SK-N-SH (cell line): ENCODE measurements at regions not wholly inside any gene's neighbourhood (a gene's known extent, or its start where the extent isn't known, plus 50 kb on each side); places are given as distances from the start of the nearest gene placed in this dataset.

ENCODE experiments used
- CTCF ChIA-PET: fragments of 300-600, 350-600 bp; formaldehyde crosslinking; extraction: SDS; loops from one replicate; lab custom pipeline; 2021; lab: Yijun Ruan, JAX
- POLR2A ChIA-PET: fragments of 350-600 bp; sonication (Branson Sonifier 250); formaldehyde crosslinking; extraction: SDS; loops from one replicate; lab custom pipeline; 2020; ENCODE audit warnings: antibody characterized with exemption, inconsistent platforms; lab: Yijun Ruan, JAX
- DNase-seq: peaks from one replicate; pipeline ENCODE4 v3.0.0; 2012
- H2AFZ ChIP-seq: fragments of 200-600 bp; sonication (generic); 2 replicates; pipeline ENCODE4 v1.8.1; 2016; ENCODE audit warnings: antibody characterized with exemption, mild to moderate bottlenecking, low read depth
- H3F3A ChIP-seq: fragments of 200-600 bp; sonication (generic); replicated peaks from 2 replicates; pipeline ENCODE3; 2016; ENCODE audit warnings: antibody characterized with exemption, mild to moderate bottlenecking; ENCODE audit not compliant: insufficient read depth
- H3K27ac ChIP-seq, 2 experiments: fragments of 200-500 bp in 1 of 2; fragments of 200-600 bp in 1 of 2; sonication (Bioruptor generic) in 1 of 2; sonication (generic), shearing (Covaris generic) in 1 of 2; 2 replicates each; pipeline versions ENCODE4 v1.5.1 to v1.6.1; 2014 to 2016; ENCODE audit warnings: low read depth in 2 of 2, inconsistent platforms in 1 of 2, low read length in 1 of 2, mild to moderate bottlenecking in 1 of 2, mixed read lengths in 1 of 2
- H3K27me3 ChIP-seq: fragments of 200-600 bp; sonication (generic), shearing (Covaris generic); 2 replicates; pipeline ENCODE4 v1.6.1; 2016; ENCODE audit warnings: mixed run types; ENCODE audit not compliant: insufficient read depth
- H3K36me3 ChIP-seq, 2 experiments: fragments of 200-500 bp in 1 of 2; fragments of 200-600 bp in 1 of 2; sonication (Bioruptor generic) in 1 of 2; sonication (generic) in 1 of 2; replicated peaks in 1 of 2; 2 replicates each; pipeline versions ENCODE3 to v1.5.1; 2014 to 2016; ENCODE audit warnings: low read length in 1 of 2, mild to moderate bottlenecking in 1 of 2; ENCODE audit not compliant: insufficient read depth in 2 of 2, control insufficient read depth in 1 of 2
- H3K4me1 ChIP-seq, 2 experiments: fragments of 200-500 bp in 1 of 2; fragments of 200-600 bp in 1 of 2; sonication (Bioruptor generic) in 1 of 2; sonication (generic), shearing (Covaris generic) in 1 of 2; 2 replicates each; pipeline versions ENCODE4 v1.5.1 to v1.6.1; 2014 to 2016; ENCODE audit warnings: low read depth in 1 of 2, low read length in 1 of 2, mixed run types in 1 of 2; ENCODE audit not compliant: insufficient read depth in 2 of 2, control insufficient read depth in 1 of 2
- H3K4me2 ChIP-seq: fragments of 200-600 bp; sonication (generic), shearing (Covaris generic); 2 replicates; pipeline ENCODE4 v1.6.1; 2017; ENCODE audit warnings: mixed run types
- H3K4me3 ChIP-seq, 2 experiments: fragments of 200-500 bp in 1 of 2; fragments of 200-600 bp in 1 of 2; sonication (Bioruptor generic) in 1 of 2; sonication (generic), shearing (Covaris generic) in 1 of 2; 2 replicates each; pipeline versions ENCODE4 v1.5.1 to v1.8.1; 2014 to 2016; ENCODE audit warnings: low read depth in 2 of 2, inconsistent platforms in 1 of 2, low read length in 1 of 2, mild to moderate bottlenecking in 1 of 2, mixed read lengths in 1 of 2, moderate library complexity in 1 of 2
- H3K79me2 ChIP-seq: fragments of 200-600 bp; sonication (generic); 2 replicates; pipeline ENCODE4 v1.8.1; 2017; ENCODE audit warnings: mild to moderate bottlenecking; ENCODE audit not compliant: insufficient read depth
- H3K9ac ChIP-seq: fragments of 200-600 bp; sonication (generic); 2 replicates; pipeline ENCODE4 v1.6.1; 2017; ENCODE audit warnings: mixed run types
- H3K9me2 ChIP-seq: fragments of 200-600 bp; sonication (generic); 2 replicates; pipeline ENCODE4 v1.6.1; 2017; ENCODE audit warnings: mixed run types
- H3K9me3 ChIP-seq: fragments of 200-600 bp; sonication (generic); 2 replicates; pipeline ENCODE4 v1.6.1; 2017; ENCODE audit warnings: mixed run types, mild to moderate bottlenecking, moderate library complexity
- H4K20me1 ChIP-seq: fragments of 200-600 bp; sonication (generic); 2 replicates; pipeline ENCODE4 v1.6.1; 2017; ENCODE audit warnings: mild to moderate bottlenecking, mixed run types; ENCODE audit not compliant: insufficient read depth
- ELF1 ChIP-seq: IDR thresholded peaks from 2 replicates; pipeline ENCODE4 v1.4.0; 2012
- EP300 ChIP-seq, 2 experiments: IDR thresholded peaks; 2 replicates each; pipeline versions ENCODE4 v1.4.0 to v1.6.1; 2012; ENCODE audit warnings: borderline replicate concordance in 1 of 2, low read depth in 1 of 2, low read length in 1 of 2
- EZH2phosphoT487 ChIP-seq: fragments of 200-600 bp; sonication (generic); IDR thresholded peaks from 2 replicates; pipeline ENCODE4 v1.6.1; 2017; ENCODE audit warnings: low read depth, mixed run types, mild to moderate bottlenecking, antibody characterized with exemption, moderate library complexity, borderline replicate concordance
- FOSL2 ChIP-seq: IDR thresholded peaks from 2 replicates; pipeline ENCODE4 v1.4.0; 2012; ENCODE audit warnings: low read depth, mild to moderate bottlenecking, moderate library complexity, borderline replicate concordance
- GABPA ChIP-seq: IDR thresholded peaks from 2 replicates; pipeline ENCODE4 v1.4.0; 2012; ENCODE audit warnings: low read depth, mild to moderate bottlenecking
- JUND ChIP-seq: IDR thresholded peaks from 2 replicates; pipeline ENCODE4 v1.4.0; 2012
- MXI1 ChIP-seq: IDR thresholded peaks from 2 replicates; pipeline ENCODE4 v1.6.1; 2012; ENCODE audit warnings: mild to moderate bottlenecking, low read depth, low read length, improper control_type of control experiment
- NFIC ChIP-seq: IDR thresholded peaks from 2 replicates; pipeline ENCODE4 v1.4.0; 2012; ENCODE audit warnings: borderline replicate concordance
- NRF1 ChIP-seq: IDR thresholded peaks from 2 replicates; pipeline ENCODE4 v1.6.1; 2012; ENCODE audit warnings: low read depth, mild to moderate bottlenecking, low read length
- POLR2AphosphoS5 ChIP-seq: IDR thresholded peaks from 2 replicates; pipeline ENCODE4 v1.6.1; 2012; ENCODE audit warnings: low read depth, low read length
- RXRA ChIP-seq: IDR thresholded peaks from 2 replicates; pipeline ENCODE4 v1.4.0; 2012; ENCODE audit warnings: low read depth, mild to moderate bottlenecking, borderline replicate concordance
- SIN3A ChIP-seq: IDR thresholded peaks from 2 replicates; pipeline ENCODE4 v1.6.1; 2012; ENCODE audit warnings: low read depth, mild to moderate bottlenecking, low read length, moderate library complexity, borderline replicate concordance
- SMC3 ChIP-seq: IDR thresholded peaks from 2 replicates; pipeline ENCODE4 v1.6.1; 2012; ENCODE audit warnings: low read depth, low read length, improper control_type of control experiment
- TAF1 ChIP-seq: IDR thresholded peaks from 2 replicates; pipeline ENCODE4 v1.6.1; 2012; ENCODE audit warnings: low read depth, mild to moderate bottlenecking, low read length, moderate library complexity, borderline replicate concordance
- TCF12 ChIP-seq: IDR thresholded peaks from 2 replicates; pipeline ENCODE4 v1.4.0; 2012
- YY1 ChIP-seq: IDR thresholded peaks from 2 replicates; pipeline ENCODE4 v1.4.0; 2012; ENCODE audit warnings: low read depth, mild to moderate bottlenecking
- WGBS: methylation state at CpG from one replicate; pipeline ENCODE4 v1.1.6; 2017; ENCODE audit warnings: low lambda C conversion rate; 5-methylcytosine and 5-hydroxymethylcytosine counted together
- TF ChIP-seq, protein P1 (sequence below): IDR thresholded peaks from 2 replicates; pipeline ENCODE4 v1.4.0; 2012; ENCODE audit warnings: low read depth, borderline replicate concordance
- TF ChIP-seq, protein P2 (sequence below): IDR thresholded peaks from 2 replicates; pipeline ENCODE4 v1.4.0; 2012; ENCODE audit warnings: low read depth
- TF ChIP-seq, protein P3 (sequence below): fragments of 150-350 bp; IDR thresholded peaks from 2 replicates; pipeline ENCODE4 v1.6.1; 2017; ENCODE audit warnings: antibody characterized with exemption, low read length, low read depth, borderline replicate concordance

GRCh38 chr6:25027221-25027916 lies 91.6 kb upstream of the RIPOR2 start (continued):
- TF ChIP-seq, protein P1, sequence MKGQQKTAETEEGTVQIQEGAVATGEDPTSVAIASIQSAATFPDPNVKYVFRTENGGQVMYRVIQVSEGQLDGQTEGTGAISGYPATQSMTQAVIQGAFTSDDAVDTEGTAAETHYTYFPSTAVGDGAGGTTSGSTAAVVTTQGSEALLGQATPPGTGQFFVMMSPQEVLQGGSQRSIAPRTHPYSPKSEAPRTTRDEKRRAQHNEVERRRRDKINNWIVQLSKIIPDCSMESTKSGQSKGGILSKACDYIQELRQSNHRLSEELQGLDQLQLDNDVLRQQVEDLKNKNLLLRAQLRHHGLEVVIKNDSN: no peak
- no peak for TF ChIP-seq FOSL2
- no peak for TF ChIP-seq SMC3
- TF ChIP-seq, protein P2, sequence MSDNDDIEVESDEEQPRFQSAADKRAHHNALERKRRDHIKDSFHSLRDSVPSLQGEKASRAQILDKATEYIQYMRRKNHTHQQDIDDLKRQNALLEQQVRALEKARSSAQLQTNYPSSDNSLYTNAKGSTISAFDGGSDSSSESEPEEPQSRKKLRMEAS: no peak
- TF ChIP-seq, all 33 proteins: peak for 0

- Histone ChIP-seq H3K27ac (no peak overlapping the region), H2AFZ (no peak overlapping the region), H3F3A (no peaks in the 10 kb centered on the region), H3K9me2 (no peaks in the 10 kb centered on the region), H3K79me2 (no peaks in the 10 kb centered on the region), H3K4me3 (no peak overlapping the region), H3K9ac (no peak overlapping the region)
- 90% methylated on average over 1 of the region's 1 CpG for WGBS
- DNase-seq: no peak
- TF ChIP-seq, protein P3, sequence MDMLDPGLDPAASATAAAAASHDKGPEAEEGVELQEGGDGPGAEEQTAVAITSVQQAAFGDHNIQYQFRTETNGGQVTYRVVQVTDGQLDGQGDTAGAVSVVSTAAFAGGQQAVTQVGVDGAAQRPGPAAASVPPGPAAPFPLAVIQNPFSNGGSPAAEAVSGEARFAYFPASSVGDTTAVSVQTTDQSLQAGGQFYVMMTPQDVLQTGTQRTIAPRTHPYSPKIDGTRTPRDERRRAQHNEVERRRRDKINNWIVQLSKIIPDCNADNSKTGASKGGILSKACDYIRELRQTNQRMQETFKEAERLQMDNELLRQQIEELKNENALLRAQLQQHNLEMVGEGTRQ: no peak
- TF ChIP-seq, protein P1: no peak
- no peak for TF ChIP-seq EZH2phosphoT487
- no peak for TF ChIP-seq TCF12
- no peak for TF ChIP-seq GABPA
- TF ChIP-seq EP300 (IDR thresholded peaks at IDR 0.05; ENCODE audit: borderline replicate concordance in 1 of 2, low read depth in 1 of 2, low read length in 1 of 2): no peak
- TF ChIP-seq MXI1: no peak
- TF ChIP-seq JUND: no peak
- TF ChIP-seq, all 33 proteins: peak for 0
- ChIA-PET POLR2A (no interaction called here), CTCF (interaction anchor here (1.2 to 2.7 kb wide), 5 partner anchors 8 to 172 kb away, joined by 4 to 10 read pairs (median 5); no protein-coding TSS in a partner anchor)
- Histone ChIP-seq H3K27me3 (no peaks in the 10 kb centered on the region), H3K4me1 (peaks cover 0 to 14% of the 10 kb centered on the region in 2 experiments; a peak in 1 of 4 replicates), H4K20me1 (no peaks in the 10 kb centered on the region), H3K4me2 (no peak overlapping the region), H3K36me3 (no peaks in the 10 kb centered on the region), H3K9me3 (no peaks in the 10 kb centered on the region)
Observed at GRCh38 chr6:25028328-25028727, 92.6 kb upstream of the RIPOR2 start.

DNA sequence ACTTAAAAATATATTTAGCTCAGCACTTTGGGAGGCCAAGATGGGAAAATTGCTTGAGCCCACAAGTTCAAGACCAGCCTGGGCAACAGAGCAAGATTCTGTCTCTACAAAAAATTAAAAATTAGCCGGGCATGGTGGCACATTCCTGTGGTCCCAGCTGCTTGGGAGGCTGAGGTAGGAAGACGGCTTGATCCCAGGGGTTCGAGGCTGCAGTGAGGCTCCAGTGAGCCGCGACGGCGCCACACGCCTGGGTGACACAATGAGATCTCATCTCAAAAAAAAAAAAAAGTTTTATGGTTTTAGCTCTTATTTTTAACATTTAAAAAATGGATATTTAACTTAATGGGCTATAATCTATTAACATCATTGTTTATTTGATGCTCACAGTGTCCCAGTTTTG lies 97.2 kb upstream of the RIPOR2 start:
- H3K9ac ChIP-seq: no peak overlapping the region
- POLR2A ChIA-PET: no interaction called here
- H4K20me1 ChIP-seq: no peaks in the 10 kb centered on the region
- H3K4me2 ChIP-seq: no peak overlapping the region
- no peaks in the 10 kb centered on the region for H3K9me2 ChIP-seq
- 97% methylated on average over 8 of the region's 8 CpGs for WGBS
- DNase-seq: no peak
- H3K27ac ChIP-seq: no peak overlapping the region
- H2AFZ ChIP-seq: no peak overlapping the region
- H3K4me3 ChIP-seq: no peak overlapping the region
- no peaks in the 10 kb centered on the region for H3K27me3 ChIP-seq
- H3K36me3 ChIP-seq: no peaks in the 10 kb centered on the region
- H3K4me1 ChIP-seq: peaks cover 0 to 6% of the 10 kb centered on the region in 2 experiments; a peak in 2 of 4 replicates
- no peaks in the 10 kb centered on the region for H3F3A ChIP-seq
- CTCF ChIA-PET: interaction anchor here (0.8 to 2.4 kb wide), 3 partner anchors 37 to 177 kb away, joined by 3 to 6 read pairs (median 3); no protein-coding TSS in a partner anchor
- H3K9me3 ChIP-seq: no peaks in the 10 kb centered on the region
- no peaks in the 10 kb centered on the region for H3K79me2 ChIP-seq
- TF ChIP-seq NFIC (no peak), RXRA (no peak), EZH2phosphoT487 (no peak), POLR2AphosphoS5 (no peak), YY1 (no peak), NRF1 (no peak), GABPA (no peak), ELF1 (no peak), SIN3A (no peak), TAF1 (no peak), FOSL2 (no peak)
